ENCODE measurements at regions not wholly inside any gene's neighbourhood (a gene's known extent, or its start where the extent isn't known, plus 50 kb on each side); places are given as distances from the start of the nearest gene placed in this dataset.

- no peak for DNase-seq
Observed at GRCh38 chr2:205937211-205937610, 148.8 kb downstream of the INO80D start.

GRCh38 chr2:205936446-205936845, 149.5 kb downstream of the INO80D start:
- no peak for DNase-seq

- no peak for DNase-seq
Observed at GRCh38 chr2:205934443-205934842, 151.5 kb downstream of the INO80D start.

- no peak for DNase-seq
Observed at GRCh38 chr2:205932861-205933260, 153.1 kb downstream of the INO80D start.

- no peak for DNase-seq
Observed at GRCh38 chr2:205931388-205931787, 154.6 kb downstream of the INO80D start.

GRCh38 chr2:205930209-205930608, 155.8 kb downstream of the INO80D start:
- DNase-seq = no peak

GRCh38 chr2:205929246-205929942, 156.6 kb downstream of the INO80D start:
- DNase-seq = no peak

GRCh38 chr2:205925373-205926337, 160.3 kb downstream of the INO80D start:
- peak; percentile 54 for DNase-seq

GRCh38 chr2:205924676-205925075, 161.3 kb downstream of the INO80D start:
- DNase-seq = no peak

GRCh38 chr2:205915130-205915524, 170.8 kb downstream of the INO80D start:
- no peak for DNase-seq

- no peak for DNase-seq
Observed at GRCh38 chr2:205914213-205915129, 171.5 kb downstream of the INO80D start.

- no peak for DNase-seq
Observed at GRCh38 chr2:205913668-205914067, 172.3 kb downstream of the INO80D start.

GRCh38 chr2:205911306-205911705, 174.7 kb downstream of the INO80D start:
- DNase-seq = no peak

GRCh38 chr2:205909184-205909572, 176.8 kb downstream of the INO80D start:
- no peak for DNase-seq

- DNase-seq = no peak
Observed at GRCh38 chr2:205908212-205909183, 177.5 kb downstream of the INO80D start.

GRCh38 chr2:205906419-205906818, 179.6 kb downstream of the INO80D start:
- no peak for DNase-seq

GRCh38 chr2:205905576-205905975, 180.4 kb downstream of the INO80D start:
- DNase-seq = no peak

GRCh38 chr2:205904873-205905272, 181.1 kb downstream of the INO80D start:
- no peak for DNase-seq

- DNase-seq = no peak
Observed at GRCh38 chr2:205903549-205904129, 182.3 kb downstream of the INO80D start.

- no peak for DNase-seq
Observed at GRCh38 chr2:205902900-205903237, 183.1 kb downstream of the INO80D start.
